Neural crest cell (in vitro differentiated cells): ENCODE measurements at regions not wholly inside any gene's neighbourhood (a gene's known extent, or its start where the extent isn't known, plus 50 kb on each side); places are given as distances from the start of the nearest gene placed in this dataset.
A peak's percentile ranks its signal among the peaks of the same experiment; 100 is the strongest.
"Not testable (repeated sequence)": the region's sequence is repeated elsewhere in the genome, so short reads cannot be mapped to it uniquely, and the experiment has no call there.

Source experiments
- DNase-seq: peaks from one replicate; pipeline ENCODE4 v3.0.0; 2021; ENCODE audit warnings: low read depth, mixed read lengths, low spot score
- H3K27ac Mint-ChIP-seq: one replicate; pipeline ENCODE4 v1.8.0; 2021; ENCODE audit warnings: mild to moderate bottlenecking, mixed read lengths; ENCODE audit not compliant: unreplicated experiment
- H3K27me3 Mint-ChIP-seq: 2 replicates; pipeline ENCODE4 v1.8.0; 2021; ENCODE audit warnings: low read depth, mild to moderate bottlenecking, mixed read lengths
- H3K36me3 Mint-ChIP-seq: 2 replicates; pipeline ENCODE4 v1.8.0; 2021; ENCODE audit warnings: low read depth, mild to moderate bottlenecking, mixed read lengths
- H3K4me1 Mint-ChIP-seq: 2 replicates; pipeline ENCODE4 v1.8.0; 2021; ENCODE audit warnings: mixed read lengths
- H3K4me3 Mint-ChIP-seq: one replicate; pipeline ENCODE4 v1.8.0; 2021; ENCODE audit warnings: mild to moderate bottlenecking, mixed read lengths
- H3K9me3 Mint-ChIP-seq: 2 replicates; pipeline ENCODE4 v1.8.0; 2021; ENCODE audit warnings: mixed read lengths
- CTCF ChIP-seq: fragments of 200-600 bp; sonication (generic); conservative IDR thresholded peaks from 2 replicates; pipeline ENCODE4 v1.5.0; 2021; ENCODE audit warnings: antibody characterized with exemption, mild to moderate bottlenecking

DNA sequence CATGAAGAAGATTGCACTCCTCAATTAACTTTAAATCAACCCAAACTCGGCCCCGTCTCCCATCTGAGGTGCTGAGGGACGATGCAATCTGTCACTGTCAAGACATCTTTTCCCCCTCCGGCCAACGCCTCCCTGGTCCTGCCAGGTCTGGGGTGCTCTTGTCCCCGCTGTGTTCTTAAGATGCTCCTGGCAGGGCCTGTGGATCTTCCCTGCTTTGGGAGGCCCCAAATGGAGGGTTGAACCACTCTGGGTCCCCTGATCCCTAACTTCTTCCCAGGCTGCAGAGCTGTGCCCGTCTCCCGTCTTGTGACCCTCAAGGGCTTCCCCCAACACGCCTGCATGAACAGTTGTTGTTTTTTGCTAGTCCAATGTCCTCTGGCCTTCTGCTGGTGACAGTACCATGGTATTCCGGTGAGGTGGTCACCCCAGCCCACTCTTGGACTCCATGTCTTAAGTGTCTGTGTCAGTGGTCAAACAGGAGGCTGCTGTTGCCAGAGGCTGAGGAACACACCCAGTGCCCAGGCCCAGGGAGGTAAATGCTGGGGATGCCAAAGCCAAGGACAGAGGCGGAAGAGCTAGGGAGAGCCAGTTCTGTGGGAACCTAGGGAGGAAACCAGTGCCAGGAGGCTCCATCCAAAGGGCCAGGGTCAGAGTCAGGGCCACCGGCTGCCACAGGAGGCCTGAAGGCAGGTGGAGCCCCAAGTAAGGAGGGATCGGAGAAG lies 70.6 kb upstream of the SHANK2 start:
- Mint-ChIP-seq H3K4me1 (no peaks in the 10 kb centered on the region), H3K27ac (peak overlapping the region; percentile 72), H3K9me3 (peaks cover 4% of the 10 kb centered on the region), H3K36me3 (peaks cover 6% of the 10 kb centered on the region), H3K4me3 (no peak overlapping the region), H3K27me3 (peaks cover 12% of the 10 kb centered on the region)
- TF ChIP-seq CTCF: no peak
- no peak for DNase-seq

DNA sequence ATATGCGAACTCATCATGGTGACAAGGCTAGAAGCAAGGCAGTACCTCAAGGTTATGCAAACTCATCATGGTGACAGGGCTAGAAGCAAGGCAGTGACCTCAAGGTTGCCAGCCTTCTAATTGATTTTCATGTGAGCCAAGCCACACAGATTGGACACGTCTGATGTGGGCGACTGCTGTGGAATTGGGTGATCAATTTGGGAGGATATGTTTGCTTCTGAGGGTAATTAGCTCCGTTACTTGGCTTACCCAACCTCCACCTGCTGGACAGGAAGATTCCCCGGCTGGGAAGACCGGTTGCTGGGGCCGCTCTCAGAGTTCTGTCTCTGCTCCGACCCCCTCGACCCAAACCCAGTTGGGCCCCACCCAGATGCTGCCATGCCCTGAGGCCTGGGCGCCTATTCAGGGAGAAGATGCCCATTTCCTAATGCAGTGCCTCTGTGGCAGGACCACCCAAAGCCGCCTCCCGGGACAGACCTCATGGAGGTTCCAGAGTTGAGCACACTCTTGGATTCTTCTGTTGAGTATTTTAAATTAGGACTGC lies 69.9 kb upstream of the SHANK2 start:
- peaks cover 9% of the 10 kb centered on the region for H3K9me3 Mint-ChIP-seq
- no peaks in the 10 kb centered on the region for H3K4me1 Mint-ChIP-seq
- peaks cover 12% of the 10 kb centered on the region for H3K27me3 Mint-ChIP-seq
- H3K27ac Mint-ChIP-seq: no peak overlapping the region
- TF ChIP-seq CTCF: no peak
- no peak overlapping the region for H3K4me3 Mint-ChIP-seq
- H3K36me3 Mint-ChIP-seq: peaks cover 6% of the 10 kb centered on the region
- no peak for DNase-seq

- peaks cover 12% of the 10 kb centered on the region for H3K27me3 Mint-ChIP-seq
- peaks cover 9% of the 10 kb centered on the region for H3K9me3 Mint-ChIP-seq
- H3K27ac Mint-ChIP-seq: no peak overlapping the region
- DNase-seq: no peak
- H3K36me3 Mint-ChIP-seq: peaks cover 6% of the 10 kb centered on the region
- H3K4me3 Mint-ChIP-seq: no peak overlapping the region
- H3K4me1 Mint-ChIP-seq: no peaks in the 10 kb centered on the region
- TF ChIP-seq CTCF: no peak
Measured at GRCh38 chr11:71321433-71322191, 69.2 kb upstream of the SHANK2 start.

GRCh38 chr11:71316701-71317100 lies 64.3 kb upstream of the SHANK2 start:
- peaks cover 9% of the 10 kb centered on the region for H3K9me3 Mint-ChIP-seq
- H3K27ac Mint-ChIP-seq: no peak overlapping the region
- no peak overlapping the region for H3K4me3 Mint-ChIP-seq
- no peaks in the 10 kb centered on the region for H3K4me1 Mint-ChIP-seq
- peaks cover 6% of the 10 kb centered on the region for H3K36me3 Mint-ChIP-seq
- no peak for TF ChIP-seq CTCF
- no peak for DNase-seq
- H3K27me3 Mint-ChIP-seq: peaks cover 15% of the 10 kb centered on the region

DNA sequence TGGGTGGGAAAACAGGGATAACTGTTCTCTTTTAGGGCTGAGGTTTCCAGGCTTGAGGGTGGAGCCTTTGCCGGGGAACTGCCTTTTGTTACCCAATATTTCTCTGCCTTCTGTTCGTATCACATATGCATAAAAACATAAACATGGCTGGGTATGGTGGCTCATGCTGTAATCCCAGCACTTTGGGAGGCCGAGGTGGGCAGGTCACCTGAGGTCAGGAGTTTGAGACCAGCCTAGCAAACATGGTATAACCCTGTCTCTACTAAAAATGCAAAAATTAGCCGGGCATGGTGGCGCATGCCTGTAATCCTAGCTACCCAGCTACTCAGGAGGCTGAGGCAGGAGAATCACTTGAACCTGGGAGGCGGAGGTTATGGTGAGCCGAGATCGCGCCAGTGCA lies 60.2 kb upstream of the SHANK2 start:
- not testable (repeated sequence) for H3K27me3 Mint-ChIP-seq, DNase-seq, H3K27ac Mint-ChIP-seq, H3K4me1 Mint-ChIP-seq, H3K9me3 Mint-ChIP-seq, H3K36me3 Mint-ChIP-seq, H3K4me3 Mint-ChIP-seq

DNA sequence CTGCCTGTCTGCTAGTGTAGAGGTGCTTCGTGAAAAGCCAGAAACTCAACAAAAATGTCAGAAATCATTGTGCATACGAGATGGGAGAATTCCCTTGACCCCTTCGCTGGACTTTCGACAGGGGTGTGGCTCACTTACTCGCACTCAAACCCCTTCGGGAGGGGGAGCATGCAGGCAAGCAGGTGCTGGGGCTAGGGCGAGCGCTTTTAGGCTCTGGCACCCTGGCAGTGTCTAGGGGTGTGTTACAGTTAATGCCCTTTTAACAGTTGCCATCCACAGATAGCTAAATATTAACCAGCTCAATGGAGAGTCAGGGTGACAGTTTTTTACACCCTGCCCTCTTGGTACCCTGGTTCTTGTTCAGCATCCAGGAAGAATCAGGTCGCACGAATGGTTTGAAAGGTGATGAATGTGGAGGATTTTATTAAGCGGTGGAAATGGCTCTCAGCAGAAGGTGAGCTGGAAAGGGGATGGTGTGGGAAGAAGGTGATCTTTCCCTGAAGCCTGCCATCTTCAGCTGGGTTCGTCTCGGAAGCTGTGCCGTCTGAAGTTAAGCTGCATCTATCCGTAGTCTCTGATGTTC lies 59.6 kb upstream of the SHANK2 start:
- no peak for DNase-seq
- Mint-ChIP-seq H3K9me3 (no peaks in the 10 kb centered on the region), H3K27me3 (peaks cover 5% of the 10 kb centered on the region), H3K4me1 (no peaks in the 10 kb centered on the region), H3K27ac (no peak overlapping the region), H3K36me3 (no peaks in the 10 kb centered on the region), H3K4me3 (no peak overlapping the region)
- TF ChIP-seq CTCF: no peak
